Ishikawa (cell line): ENCODE measurements at regions not wholly inside any gene's neighbourhood (a gene's known extent, or its start where the extent isn't known, plus 50 kb on each side); places are given as distances from the start of the nearest gene placed in this dataset.

Experiments used
- CEBPB ChIP-seq: IDR thresholded peaks from 2 replicates; pipeline ENCODE4 v1.6.1; 2012
- CREB1 ChIP-seq: IDR thresholded peaks from 2 replicates; pipeline ENCODE4 v1.6.1; 2012; ENCODE audit warnings: low read depth
- EP300 ChIP-seq: IDR thresholded peaks from 2 replicates; pipeline ENCODE4 v1.6.1; 2012; ENCODE audit warnings: borderline replicate concordance
- FOXM1 ChIP-seq: IDR thresholded peaks from 2 replicates; pipeline ENCODE4 v1.6.1; 2012; ENCODE audit warnings: low read depth, borderline replicate concordance
- RAD21 ChIP-seq: IDR thresholded peaks from 2 replicates; pipeline ENCODE4 v1.6.1; 2012; ENCODE audit warnings: low read depth
- TAF1 ChIP-seq: IDR thresholded peaks from 2 replicates; pipeline ENCODE4 v1.6.1; 2012; ENCODE audit warnings: low read depth, mild to moderate bottlenecking
- TCF12 ChIP-seq: IDR thresholded peaks from 2 replicates; pipeline ENCODE4 v1.6.1; 2012; ENCODE audit warnings: low read depth
- TEAD4 ChIP-seq: IDR thresholded peaks from 2 replicates; pipeline ENCODE4 v1.6.1; 2012
- YY1 ChIP-seq: IDR thresholded peaks from 2 replicates; pipeline ENCODE4 v1.6.1; 2012; ENCODE audit warnings: low read depth
- ZBTB7A ChIP-seq: IDR thresholded peaks from 2 replicates; pipeline ENCODE4 v1.6.1; 2012; ENCODE audit warnings: low read depth
- TF ChIP-seq, protein P1 (sequence below): IDR thresholded peaks from 2 replicates; pipeline ENCODE4 v1.6.1; 2012; ENCODE audit warnings: low read depth, mild to moderate bottlenecking
- TF ChIP-seq, protein P2 (sequence below): IDR thresholded peaks from 2 replicates; pipeline ENCODE4 v1.6.1; 2012

DNA sequence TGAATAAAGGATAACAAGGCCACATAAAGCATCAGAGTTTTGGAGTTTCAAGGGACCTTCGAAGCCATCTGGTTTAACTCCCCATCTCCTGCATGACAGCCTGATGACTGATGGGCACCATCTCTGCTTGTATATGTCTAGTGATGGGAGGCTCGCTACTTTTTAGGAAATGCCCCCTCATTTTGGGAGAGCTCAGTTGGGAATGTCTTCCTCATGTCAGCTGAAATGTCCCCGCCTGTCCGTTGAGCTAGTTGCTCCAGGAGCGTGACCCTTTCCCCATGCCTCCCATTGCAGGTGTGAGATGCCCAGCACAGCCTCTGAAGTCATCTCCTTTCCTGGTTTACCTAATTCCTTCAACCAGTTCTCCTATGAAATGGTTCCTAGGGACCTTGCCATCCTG is 69.6 kb upstream of the CAPRIN2 start:
- no peak for TF ChIP-seq TCF12
- TF ChIP-seq TEAD4, result no peak
- no peak for TF ChIP-seq RAD21
- no peak for TF ChIP-seq YY1
- TF ChIP-seq FOXM1, result no peak
- TF ChIP-seq TAF1, result no peak
- TF ChIP-seq, protein P1, sequence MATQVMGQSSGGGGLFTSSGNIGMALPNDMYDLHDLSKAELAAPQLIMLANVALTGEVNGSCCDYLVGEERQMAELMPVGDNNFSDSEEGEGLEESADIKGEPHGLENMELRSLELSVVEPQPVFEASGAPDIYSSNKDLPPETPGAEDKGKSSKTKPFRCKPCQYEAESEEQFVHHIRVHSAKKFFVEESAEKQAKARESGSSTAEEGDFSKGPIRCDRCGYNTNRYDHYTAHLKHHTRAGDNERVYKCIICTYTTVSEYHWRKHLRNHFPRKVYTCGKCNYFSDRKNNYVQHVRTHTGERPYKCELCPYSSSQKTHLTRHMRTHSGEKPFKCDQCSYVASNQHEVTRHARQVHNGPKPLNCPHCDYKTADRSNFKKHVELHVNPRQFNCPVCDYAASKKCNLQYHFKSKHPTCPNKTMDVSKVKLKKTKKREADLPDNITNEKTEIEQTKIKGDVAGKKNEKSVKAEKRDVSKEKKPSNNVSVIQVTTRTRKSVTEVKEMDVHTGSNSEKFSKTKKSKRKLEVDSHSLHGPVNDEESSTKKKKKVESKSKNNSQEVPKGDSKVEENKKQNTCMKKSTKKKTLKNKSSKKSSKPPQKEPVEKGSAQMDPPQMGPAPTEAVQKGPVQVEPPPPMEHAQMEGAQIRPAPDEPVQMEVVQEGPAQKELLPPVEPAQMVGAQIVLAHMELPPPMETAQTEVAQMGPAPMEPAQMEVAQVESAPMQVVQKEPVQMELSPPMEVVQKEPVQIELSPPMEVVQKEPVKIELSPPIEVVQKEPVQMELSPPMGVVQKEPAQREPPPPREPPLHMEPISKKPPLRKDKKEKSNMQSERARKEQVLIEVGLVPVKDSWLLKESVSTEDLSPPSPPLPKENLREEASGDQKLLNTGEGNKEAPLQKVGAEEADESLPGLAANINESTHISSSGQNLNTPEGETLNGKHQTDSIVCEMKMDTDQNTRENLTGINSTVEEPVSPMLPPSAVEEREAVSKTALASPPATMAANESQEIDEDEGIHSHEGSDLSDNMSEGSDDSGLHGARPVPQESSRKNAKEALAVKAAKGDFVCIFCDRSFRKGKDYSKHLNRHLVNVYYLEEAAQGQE, result no peak
- TF ChIP-seq CREB1, result no peak
- TF ChIP-seq ZBTB7A, result no peak
- no peak for TF ChIP-seq EP300
- TF ChIP-seq, protein P2, sequence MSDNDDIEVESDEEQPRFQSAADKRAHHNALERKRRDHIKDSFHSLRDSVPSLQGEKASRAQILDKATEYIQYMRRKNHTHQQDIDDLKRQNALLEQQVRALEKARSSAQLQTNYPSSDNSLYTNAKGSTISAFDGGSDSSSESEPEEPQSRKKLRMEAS, result no peak
- TF ChIP-seq CEBPB, result no peak
